ENCODE measurements at regions not wholly inside any gene's neighbourhood (a gene's known extent, or its start where the extent isn't known, plus 50 kb on each side); places are given as distances from the start of the nearest gene placed in this dataset.

- H2AFZ ChIP-seq (ENCODE audit: low read depth) = no peak overlapping the region
- H3K9ac ChIP-seq = no peak overlapping the region
- H3K27ac ChIP-seq (ENCODE audit: low read depth in 2 of 2, low read length in 1 of 2) = no peak overlapping the region
- CTCF ChIA-PET = interaction anchor here (1.4 kb wide), 1 partner anchor 10 kb away, joined by 3 read pairs; no protein-coding TSS in a partner anchor
- H3F3A ChIP-seq (replicated peaks; ENCODE audit: insufficient read depth) = no peaks in the 10 kb centered on the region
- WGBS (ENCODE audit: low lambda C conversion rate) = 73% methylated on average over 20 of the region's 21 CpGs
- H3K9me2 ChIP-seq = no peaks in the 10 kb centered on the region
- H3K9me3 ChIP-seq = no peaks in the 10 kb centered on the region
- POLR2A ChIA-PET = no interaction called here
- TF ChIP-seq EZH2phosphoT487 (IDR thresholded peaks at IDR 0.05; ENCODE audit: borderline replicate concordance, low read depth) (no peak), PBX3 (IDR thresholded peaks at IDR 0.05) (no peak), REST (IDR thresholded peaks at IDR 0.05; ENCODE audit: low read depth, low read length) (no peak), RFX5 (IDR thresholded peaks at IDR 0.05; ENCODE audit: low read length) (no peak), RCOR1 (IDR thresholded peaks at IDR 0.05; ENCODE audit: low read length) (no peak), NRF1 (IDR thresholded peaks at IDR 0.05; ENCODE audit: low read depth, low read length) (no peak), YY1 (IDR thresholded peaks at IDR 0.05; ENCODE audit: low read depth) (no peak), TCF12 (IDR thresholded peaks at IDR 0.05) (no peak), MEF2A (IDR thresholded peaks at IDR 0.05; ENCODE audit: borderline replicate concordance, low read depth) (no peak)
- TF ChIP-seq, protein P1, sequence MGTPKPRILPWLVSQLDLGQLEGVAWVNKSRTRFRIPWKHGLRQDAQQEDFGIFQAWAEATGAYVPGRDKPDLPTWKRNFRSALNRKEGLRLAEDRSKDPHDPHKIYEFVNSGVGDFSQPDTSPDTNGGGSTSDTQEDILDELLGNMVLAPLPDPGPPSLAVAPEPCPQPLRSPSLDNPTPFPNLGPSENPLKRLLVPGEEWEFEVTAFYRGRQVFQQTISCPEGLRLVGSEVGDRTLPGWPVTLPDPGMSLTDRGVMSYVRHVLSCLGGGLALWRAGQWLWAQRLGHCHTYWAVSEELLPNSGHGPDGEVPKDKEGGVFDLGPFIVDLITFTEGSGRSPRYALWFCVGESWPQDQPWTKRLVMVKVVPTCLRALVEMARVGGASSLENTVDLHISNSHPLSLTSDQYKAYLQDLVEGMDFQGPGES (IDR thresholded peaks at IDR 0.05; ENCODE audit: low read depth, low read length) = no peak
- H3K36me3 ChIP-seq (replicated peaks in 1 of 2; ENCODE audit: control insufficient read depth in 1 of 2, insufficient read depth in 2 of 2, low read length in 1 of 2) = no peaks in the 10 kb centered on the region
- DNase-seq = no peak
- H3K4me2 ChIP-seq = no peak overlapping the region
- H3K27me3 ChIP-seq (ENCODE audit: insufficient read depth) = no peaks in the 10 kb centered on the region
- H3K79me2 ChIP-seq (ENCODE audit: insufficient read depth) = no peaks in the 10 kb centered on the region
- H3K4me3 ChIP-seq (ENCODE audit: low read depth in 2 of 2, low read length in 1 of 2) = no peak overlapping the region
- H4K20me1 ChIP-seq (ENCODE audit: insufficient read depth) = no peaks in the 10 kb centered on the region
- H3K4me1 ChIP-seq (ENCODE audit: control insufficient read depth in 1 of 2, insufficient read depth in 2 of 2, low read depth in 1 of 2, low read length in 1 of 2) = no peaks in the 10 kb centered on the region; a peak in 1 of 4 replicates
Measured at GRCh38 chr6:170164271-170164900, 126.5 kb downstream of the DLL1 start.

Data from SK-N-SH (cell line).